Natural killer cell (primary cell): ENCODE measurements at regions not wholly inside any gene's neighbourhood (a gene's known extent, or its start where the extent isn't known, plus 50 kb on each side); places are given as distances from the start of the nearest gene placed in this dataset.
"Not testable (repeated sequence)": the region's sequence is repeated elsewhere in the genome, so short reads cannot be mapped to it uniquely, and the experiment has no call there.

Source experiments
- ATAC-seq, 3 donors: fragments of 150-1000 bp in 2 of 3; fragments of 200-7000 bp in 1 of 3; cut with Tn5 transposase; 1 replicate in 1 of 3; 2 replicates in 2 of 3; pipeline ENCODE4 v1.10.0; 2021; ENCODE audit warnings: mild to moderate bottlenecking in 2 of 3, moderate library complexity in 2 of 3
- DNase-seq, 2 donors: peaks; one replicate each; pipeline versions ENCODE4 v3.0.0 to v3.0.0-alpha.2; 2013 to 2021; ENCODE audit warnings: mixed read lengths in 1 of 2
- H3K27ac ChIP-seq: one replicate; pipeline ENCODE4 v1.5.1; 2013; ENCODE audit warnings: mild to moderate bottlenecking, low read length
- H3K27me3 ChIP-seq: one replicate; pipeline ENCODE4 v1.6.1; 2013; ENCODE audit warnings: low read length; ENCODE audit not compliant: control insufficient read depth, insufficient read depth
- H3K36me3 ChIP-seq: one replicate; pipeline ENCODE4 v1.6.1; 2013; ENCODE audit warnings: low read length; ENCODE audit not compliant: control insufficient read depth, insufficient read depth
- H3K4me1 ChIP-seq: one replicate; pipeline ENCODE4 v1.6.1; 2013; ENCODE audit warnings: low read length; ENCODE audit not compliant: control insufficient read depth, insufficient read depth
- H3K4me3 ChIP-seq: one replicate; pipeline ENCODE4 v1.5.1; 2013; ENCODE audit warnings: low read length
- H3K9me3 ChIP-seq: one replicate; pipeline ENCODE4 v1.6.1; 2013; ENCODE audit warnings: low read length; ENCODE audit not compliant: control insufficient read depth, insufficient read depth
- H3K27ac Mint-ChIP-seq, 2 donors: one replicate each; pipeline ENCODE4 v1.8.0; 2022; ENCODE audit warnings: mild to moderate bottlenecking in 2 of 2, mixed read lengths in 2 of 2, moderate library complexity in 1 of 2
- H3K27me3 Mint-ChIP-seq, 2 donors: one replicate each; pipeline ENCODE4 v1.8.0; 2022; ENCODE audit warnings: low read depth in 2 of 2, mixed read lengths in 2 of 2
- H3K36me3 Mint-ChIP-seq: one replicate; pipeline ENCODE4 v1.8.0; 2022; ENCODE audit warnings: mixed read lengths
- H3K4me1 Mint-ChIP-seq, 2 donors: one replicate each; pipeline ENCODE4 v1.8.0; 2022; ENCODE audit warnings: mixed read lengths in 2 of 2
- H3K4me3 Mint-ChIP-seq: one replicate; pipeline ENCODE4 v1.8.0; 2022; ENCODE audit warnings: mild to moderate bottlenecking, moderate library complexity, mixed read lengths
- H3K9me3 Mint-ChIP-seq, 2 donors: one replicate each; pipeline ENCODE4 v1.8.0; 2022; ENCODE audit warnings: mixed read lengths in 2 of 2
- CTCF ChIP-seq: fragments of 200-600 bp; IDR thresholded peaks from one replicate; pipeline ENCODE4 v1.8.0; 2022; ENCODE audit warnings: antibody characterized with exemption
- WGBS: methylation state at CpG from one replicate; pipeline ENCODE4 v1.1.7; 2013; ENCODE audit warnings: missing lambda C conversion rate; ENCODE audit not compliant: insufficient coverage; 5-methylcytosine and 5-hydroxymethylcytosine counted together
- intact Hi-C: fragments of 100-400 bp; cut with micrococcal nuclease; formaldehyde crosslinking; loops from one replicate; pipeline ENCODE4 v1.14.2; 2022

- Mint-ChIP-seq H3K9me3 (peaks cover 0 to 2% of the 10 kb centered on the region in 2 donors), H3K4me3 (no peak overlapping the region), H3K36me3 (no peaks in the 10 kb centered on the region), H3K4me1 (no peaks in the 10 kb centered on the region), H3K27me3 (peaks cover 25 to 39% of the 10 kb centered on the region in 2 donors), H3K27ac (no peak overlapping the region)
- Histone ChIP-seq H3K4me1 (no peaks in the 10 kb centered on the region), H3K9me3 (no peaks in the 10 kb centered on the region), H3K36me3 (no peaks in the 10 kb centered on the region), H3K27ac (no peak overlapping the region), H3K27me3 (peaks cover 7% of the 10 kb centered on the region), H3K4me3 (no peak overlapping the region)
- intact Hi-C loops = no loop called here
- WGBS = 93% methylated on average over 10 of the region's 10 CpGs
- no peak for TF ChIP-seq CTCF
- DNase-seq (no peak), ATAC-seq (no peak)
Observed at GRCh38 chr5:54378707-54379106, 68.3 kb upstream of the ARL15 start.

DNA sequence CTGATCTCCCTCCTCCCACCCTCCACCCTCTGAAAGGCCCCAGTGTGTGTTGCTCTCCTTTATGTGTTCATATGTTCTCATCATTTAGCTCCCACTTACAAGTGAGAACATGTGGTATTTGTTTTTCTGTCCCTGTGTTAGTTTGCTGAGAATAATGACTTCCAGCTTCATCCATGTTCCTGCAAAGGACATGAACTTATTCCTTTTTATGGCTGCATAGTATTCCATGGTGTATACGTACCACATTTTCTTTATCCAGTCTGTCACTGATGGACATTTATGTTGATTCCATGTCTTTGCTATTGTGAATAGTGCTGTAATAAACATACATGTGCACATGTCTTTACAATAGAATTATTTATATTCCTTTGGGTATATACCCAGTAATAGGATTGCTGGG, 67.0 kb upstream of the ARL15 start:
- H3K4me1 ChIP-seq, intact Hi-C loops, H3K27ac Mint-ChIP-seq, H3K9me3 Mint-ChIP-seq, ATAC-seq, DNase-seq, H3K4me3 Mint-ChIP-seq, H3K27ac ChIP-seq, H3K4me1 Mint-ChIP-seq, H3K27me3 ChIP-seq, H3K36me3 ChIP-seq, H3K36me3 Mint-ChIP-seq, H3K4me3 ChIP-seq, H3K9me3 ChIP-seq: not testable (repeated sequence)
- peaks cover 28 to 39% of the 10 kb centered on the region in 2 donors for H3K27me3 Mint-ChIP-seq
- 100% methylated on average over 1 of the region's 1 CpG for WGBS

DNA sequence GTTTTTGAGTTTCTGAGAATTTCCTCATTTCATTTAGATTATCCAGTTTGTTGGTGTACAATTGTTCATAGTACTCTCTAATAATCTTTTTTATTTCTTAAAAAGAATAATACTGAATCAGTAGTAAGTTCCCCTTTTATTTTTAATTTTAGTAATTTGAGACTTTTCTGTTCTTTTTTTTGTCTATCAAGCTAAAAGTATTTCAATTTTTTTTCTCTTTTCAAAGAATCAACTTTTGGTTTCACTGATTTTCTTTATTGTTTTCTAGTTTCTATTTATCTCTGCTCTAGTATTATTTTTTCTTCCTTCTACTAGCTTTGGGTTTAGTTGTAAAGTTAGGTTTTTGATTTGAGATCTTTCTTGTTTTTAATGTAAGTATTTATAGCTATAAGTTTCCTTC, 60.6 kb upstream of the ARL15 start:
- H3K36me3 Mint-ChIP-seq = no peaks in the 10 kb centered on the region
- intact Hi-C loops = no loop called here
- H3K27me3 Mint-ChIP-seq = peaks cover 32 to 55% of the 10 kb centered on the region in 2 donors
- Histone ChIP-seq H3K27ac (no peak overlapping the region), H3K36me3 (no peaks in the 10 kb centered on the region), H3K4me1 (no peaks in the 10 kb centered on the region), H3K4me3 (no peak overlapping the region), H3K9me3 (no peaks in the 10 kb centered on the region), H3K27me3 (peaks cover 10% of the 10 kb centered on the region)
- no peak for TF ChIP-seq CTCF
- no peak overlapping the region for H3K4me3 Mint-ChIP-seq
- DNase-seq = no peak
- no peak overlapping the region for H3K27ac Mint-ChIP-seq
- no peaks in the 10 kb centered on the region for H3K4me1 Mint-ChIP-seq
- H3K9me3 Mint-ChIP-seq = no peaks in the 10 kb centered on the region
- ATAC-seq = no peak

DNA sequence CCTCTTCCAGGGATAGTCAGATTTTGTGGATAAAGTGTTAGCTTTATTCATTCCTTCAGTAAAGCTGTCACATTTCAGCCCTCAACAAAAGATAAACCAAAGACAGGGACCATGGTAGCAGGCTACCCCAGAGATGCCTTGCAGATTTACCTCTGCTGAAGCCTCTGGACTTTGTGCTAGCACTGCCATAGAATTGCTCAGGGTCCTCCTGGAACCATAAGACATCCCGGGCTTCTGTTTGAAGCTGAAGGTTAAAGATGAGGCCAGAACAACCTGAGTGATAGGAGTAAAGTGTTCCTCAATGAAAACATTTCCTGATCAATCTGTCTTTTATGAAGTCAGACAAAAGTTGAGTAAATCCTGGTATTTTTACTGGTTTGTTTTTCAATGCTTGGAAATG, 57.5 kb upstream of the ARL15 start:
- ATAC-seq (no peak), DNase-seq (no peak)
- no peak for TF ChIP-seq CTCF
- Mint-ChIP-seq H3K4me3 (no peak overlapping the region), H3K4me1 (no peaks in the 10 kb centered on the region), H3K27me3 (peaks cover 24 to 51% of the 10 kb centered on the region in 2 donors), H3K9me3 (no peaks in the 10 kb centered on the region), H3K27ac (no peak overlapping the region), H3K36me3 (no peaks in the 10 kb centered on the region)
- H3K9me3 ChIP-seq = no peaks in the 10 kb centered on the region
- H3K4me3 ChIP-seq = no peak overlapping the region
- H3K27me3 ChIP-seq = no peaks in the 10 kb centered on the region
- intact Hi-C loops = no loop called here
- H3K4me1 ChIP-seq = no peaks in the 10 kb centered on the region
- WGBS = 100% methylated on average over 1 of the region's 1 CpG
- no peak overlapping the region for H3K27ac ChIP-seq
- no peaks in the 10 kb centered on the region for H3K36me3 ChIP-seq
